Pulmonary artery endothelial cell (primary cell): ENCODE measurements at regions not wholly inside any gene's neighbourhood (a gene's known extent, or its start where the extent isn't known, plus 50 kb on each side); places are given as distances from the start of the nearest gene placed in this dataset.

Experiments used
- DNase-seq: peaks from one replicate; pipeline ENCODE4 v3.0.0-alpha.2; 2011; ENCODE audit warnings: low read depth, low spot score

DNA sequence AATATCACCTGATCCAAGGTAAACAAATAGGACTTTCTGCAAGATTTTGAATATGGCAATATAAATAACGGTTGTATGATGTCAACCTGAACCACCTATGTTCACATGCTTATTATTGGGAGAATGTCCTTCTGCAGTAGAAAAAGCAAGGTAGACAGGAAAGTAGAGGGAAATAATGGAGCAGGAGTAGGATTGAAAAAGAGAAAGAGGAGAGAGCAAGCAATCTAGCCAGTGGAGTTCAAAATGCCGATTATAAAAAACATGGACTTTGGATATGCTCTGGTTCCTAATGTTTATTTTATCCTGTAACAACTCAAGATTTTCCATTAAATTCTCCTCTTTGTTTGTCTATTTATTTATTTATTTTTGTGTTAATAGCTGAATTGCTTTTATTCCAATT is 878.0 kb upstream of the KCND2 start:
- no peak for DNase-seq

DNA sequence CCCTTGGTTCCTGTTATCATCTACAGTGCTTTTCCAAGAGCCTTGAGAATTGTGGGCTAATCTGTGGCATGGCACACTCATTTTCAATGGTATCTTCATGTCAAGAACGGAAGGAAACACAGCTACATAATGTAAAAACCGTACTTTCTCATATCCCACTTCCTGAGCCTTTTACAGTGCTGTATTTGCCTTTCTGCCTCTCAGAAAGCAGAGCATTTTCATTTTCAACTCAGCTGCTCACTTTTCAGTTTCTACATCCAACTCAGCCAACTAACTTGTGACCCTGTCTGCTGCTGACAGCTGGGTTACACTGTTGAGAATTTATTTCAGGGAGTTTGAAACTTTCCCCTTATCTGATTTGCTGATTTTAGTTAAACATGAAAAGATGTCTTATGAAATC is 875.8 kb upstream of the KCND2 start:
- DNase-seq = no peak

DNA sequence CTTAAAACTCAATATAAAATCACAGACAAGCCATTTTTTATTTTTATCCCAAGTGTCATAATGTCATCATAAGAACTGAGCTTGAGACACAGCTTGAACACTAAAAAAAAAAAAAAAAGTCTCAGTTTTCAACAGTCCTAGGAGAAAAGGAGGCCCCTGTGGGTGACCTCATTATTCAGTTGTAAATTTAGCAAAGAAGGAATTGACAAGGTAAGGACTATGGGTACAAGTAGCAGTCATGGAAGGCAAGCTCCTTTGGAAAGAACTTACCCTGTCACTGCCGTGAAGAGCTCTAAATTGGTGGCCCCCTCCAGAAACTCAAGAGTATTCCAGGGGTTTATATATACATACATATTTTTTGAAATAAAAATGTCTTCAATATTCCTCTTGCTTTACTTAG is 864.4 kb upstream of the KCND2 start:
- DNase-seq = no peak

DNA sequence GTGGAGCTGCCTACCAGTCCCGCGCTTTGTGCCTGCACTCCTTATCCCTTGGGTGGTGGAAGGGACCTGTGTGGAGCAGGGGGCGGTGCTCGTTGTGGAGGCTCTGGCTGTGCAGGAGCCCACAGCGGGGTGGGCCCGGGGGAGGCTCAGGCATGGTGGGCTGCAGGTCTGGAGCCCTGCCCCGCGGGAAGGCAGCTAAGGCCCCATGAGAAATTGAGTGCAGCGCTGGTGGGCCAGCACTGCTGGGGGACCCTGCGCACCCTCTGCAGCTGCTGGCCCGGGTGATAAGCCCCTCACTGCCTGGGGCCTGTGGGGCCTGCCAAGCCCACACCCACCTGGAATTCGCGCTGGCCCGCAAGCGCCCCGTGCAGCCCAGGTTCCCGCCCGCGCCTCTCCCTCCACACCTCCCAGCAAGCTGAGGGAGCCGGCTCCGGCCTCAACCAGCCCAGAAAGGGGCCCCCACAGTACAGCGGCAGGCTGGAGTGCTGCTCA is 859.6 kb upstream of the KCND2 start:
- DNase-seq = no peak

DNA sequence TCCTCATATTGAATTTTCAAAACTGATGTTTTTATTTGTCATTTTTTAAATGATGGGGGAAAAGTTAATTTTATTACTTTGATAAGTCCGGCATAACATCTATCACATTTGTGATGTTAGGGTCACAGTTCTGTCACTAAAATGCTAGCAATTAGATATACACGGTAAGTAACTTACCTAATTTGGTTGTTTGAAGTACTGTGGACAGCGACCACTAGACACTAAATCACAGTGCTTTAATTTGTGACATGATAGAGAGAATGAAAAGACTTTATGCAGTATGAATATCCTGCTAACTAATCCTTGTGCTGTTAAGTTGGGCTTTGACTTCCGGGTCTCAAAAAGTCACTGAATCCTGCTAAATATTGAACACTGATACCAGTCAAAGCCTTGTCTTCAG is 857.3 kb upstream of the KCND2 start:
- DNase-seq = no peak

DNA sequence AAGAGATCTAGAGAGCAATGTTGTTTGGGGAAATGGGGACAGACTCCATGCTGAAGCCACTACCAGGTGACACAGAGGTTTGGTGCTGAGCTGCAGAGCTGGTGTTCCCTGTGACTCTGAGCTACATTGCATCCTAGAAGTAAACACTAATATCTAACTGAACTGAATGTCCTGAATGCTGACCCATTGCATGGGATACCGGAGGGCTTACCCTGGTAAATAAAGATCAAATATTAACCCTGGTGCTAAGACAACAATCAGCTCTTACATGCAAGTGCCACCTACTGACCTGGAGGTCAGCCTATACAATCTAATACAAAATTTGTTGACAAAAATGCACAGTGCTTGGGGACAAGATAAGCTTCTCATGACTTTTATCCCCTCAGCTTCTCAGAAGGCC is 851.3 kb upstream of the KCND2 start:
- no peak for DNase-seq

DNA sequence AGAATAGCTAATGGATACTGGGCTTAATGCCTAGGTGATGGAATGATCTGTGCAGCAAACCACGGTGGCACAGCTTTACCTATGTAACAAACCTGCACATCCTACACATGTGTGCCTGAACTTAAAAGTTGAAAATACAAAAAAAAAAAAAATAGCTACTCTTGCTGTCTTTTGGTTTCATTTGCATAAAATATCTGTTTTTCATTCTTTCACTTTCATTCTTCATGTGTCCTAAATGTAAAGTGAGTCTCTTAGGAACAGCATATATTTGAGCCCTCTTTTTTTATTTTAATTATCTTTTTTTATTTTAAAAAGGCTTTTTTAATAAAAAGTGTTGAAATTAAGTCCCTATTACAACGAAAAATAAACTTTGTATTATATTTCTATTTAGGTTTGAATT is 836.1 kb upstream of the KCND2 start:
- no peak for DNase-seq

DNA sequence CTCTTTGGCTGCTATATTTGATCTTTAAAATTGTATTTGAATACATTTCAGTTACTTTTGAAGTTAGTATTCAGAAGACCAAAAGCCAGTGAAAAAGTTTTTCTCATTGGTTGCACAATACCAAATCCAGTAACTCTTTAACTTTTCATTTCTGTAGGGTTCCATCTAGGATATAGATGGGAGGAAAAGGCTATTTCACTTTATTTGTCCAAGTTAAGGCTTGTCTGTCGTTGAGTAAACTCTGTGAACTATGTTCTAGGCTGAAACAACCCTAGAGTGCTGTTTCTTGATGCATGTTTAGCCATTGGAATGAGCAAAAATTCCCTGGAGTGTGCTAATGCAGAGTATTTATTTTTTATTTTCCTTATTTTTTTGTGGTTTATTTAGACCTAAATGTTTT is 834.7 kb upstream of the KCND2 start:
- DNase-seq = no peak

DNA sequence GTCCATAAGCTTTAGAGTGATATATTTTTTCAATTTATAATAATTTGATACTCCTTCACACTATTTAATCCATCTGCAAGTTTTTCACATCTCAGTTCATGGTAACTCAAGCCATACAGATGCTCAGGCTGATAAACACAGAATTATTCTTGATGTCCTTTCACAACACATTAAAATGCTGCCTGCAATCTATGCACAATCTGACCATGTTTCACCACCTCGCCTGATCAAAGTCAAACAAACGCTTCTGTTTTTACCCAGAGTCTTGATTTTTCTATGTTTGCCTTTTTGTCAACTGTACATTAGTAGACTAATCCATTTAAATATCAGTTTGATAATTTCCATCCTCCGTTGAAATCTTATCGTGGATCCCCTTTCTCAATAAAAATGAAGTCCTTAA is 833.8 kb upstream of the KCND2 start:
- DNase-seq = no peak

DNA sequence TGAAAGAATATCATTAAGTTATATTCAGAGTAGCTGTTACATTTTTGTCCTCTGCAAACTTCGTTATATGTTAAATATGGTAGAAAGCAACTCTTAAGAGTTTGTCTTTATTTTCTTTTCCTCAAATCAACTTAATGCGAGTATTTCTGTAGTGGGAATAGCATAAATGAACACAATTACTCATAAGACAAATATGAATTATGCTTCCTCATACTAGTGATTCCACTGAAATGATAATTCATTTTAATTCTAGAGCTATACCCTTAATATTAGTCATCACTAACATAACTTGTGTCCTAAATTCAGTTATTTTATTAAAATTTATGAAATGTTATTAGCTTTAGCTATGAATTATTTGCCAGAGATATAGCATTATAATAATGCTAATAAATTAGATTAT is 820.6 kb upstream of the KCND2 start:
- no peak for DNase-seq

DNA sequence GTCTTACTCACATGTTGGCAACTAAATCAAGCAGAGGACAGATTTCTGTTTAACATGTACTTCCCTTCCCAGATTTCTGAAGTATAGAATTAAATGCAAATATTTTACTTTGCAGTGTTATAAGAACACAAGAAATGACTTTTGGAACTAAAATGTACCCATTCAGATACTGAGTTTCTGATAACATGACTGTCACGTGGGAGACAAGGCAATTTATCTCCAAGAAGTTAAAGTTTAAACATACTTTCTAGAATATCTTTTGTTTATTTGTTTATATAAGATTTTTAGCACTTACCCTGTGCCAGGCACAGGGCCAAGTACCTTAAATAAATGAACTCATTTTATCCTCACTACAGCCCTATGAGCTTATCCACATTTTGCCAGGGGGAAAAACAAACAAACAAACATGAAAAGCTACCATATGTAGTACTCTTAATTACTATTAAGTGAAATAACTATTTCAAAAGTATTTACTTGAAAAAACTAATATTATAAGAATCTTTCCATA is 807.1 kb upstream of the KCND2 start:
- no peak for DNase-seq

DNA sequence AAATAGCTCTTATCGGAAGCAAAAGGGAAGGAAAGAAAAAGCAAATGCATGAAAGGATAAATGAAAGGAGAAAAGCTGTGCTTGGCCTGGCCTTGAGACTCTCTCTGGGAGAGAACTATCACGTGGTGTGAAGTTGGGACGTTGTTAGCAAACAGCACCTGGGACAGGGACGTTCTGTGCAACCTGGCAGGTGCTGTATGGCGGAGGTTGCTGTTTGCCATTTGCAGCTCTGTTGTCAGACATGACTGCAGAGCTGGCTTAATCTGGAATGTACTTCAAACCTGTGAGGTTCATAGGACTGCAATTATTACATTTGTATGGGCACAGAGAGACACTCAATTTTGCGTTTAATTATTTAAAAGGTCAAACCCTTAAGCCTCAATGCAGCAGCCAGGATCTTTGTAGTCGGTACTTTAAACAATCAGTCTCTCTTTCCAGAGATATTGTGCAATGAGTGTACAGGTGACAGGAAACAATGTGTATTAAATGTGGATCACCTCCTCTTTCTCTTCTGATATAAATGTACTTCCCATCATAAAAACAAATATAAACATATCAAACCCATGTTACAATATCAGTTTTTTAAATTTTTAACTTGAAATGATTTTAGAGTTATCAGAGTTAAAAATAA is 800.5 kb upstream of the KCND2 start:
- no peak for DNase-seq

DNA sequence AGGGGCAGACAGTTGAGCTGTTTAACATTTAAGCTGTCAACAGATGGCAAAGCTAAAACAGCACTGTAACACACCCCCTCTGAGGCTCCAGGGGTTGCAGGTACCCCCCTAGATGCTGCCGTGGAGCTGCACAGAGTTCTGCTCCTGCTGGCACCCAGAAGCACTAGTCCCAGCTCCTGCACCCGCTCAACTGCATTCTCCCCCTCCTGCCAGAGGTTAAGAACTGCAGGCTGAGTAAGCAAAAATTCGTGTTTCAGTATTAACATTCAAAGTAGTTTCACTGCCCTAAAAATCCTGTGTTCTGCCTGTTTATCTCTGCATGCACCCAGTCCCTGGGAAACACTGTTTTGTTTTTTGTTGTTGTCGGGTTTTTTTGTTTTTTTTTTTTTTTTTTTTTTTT is 790.8 kb upstream of the KCND2 start:
- DNase-seq = no peak

DNA sequence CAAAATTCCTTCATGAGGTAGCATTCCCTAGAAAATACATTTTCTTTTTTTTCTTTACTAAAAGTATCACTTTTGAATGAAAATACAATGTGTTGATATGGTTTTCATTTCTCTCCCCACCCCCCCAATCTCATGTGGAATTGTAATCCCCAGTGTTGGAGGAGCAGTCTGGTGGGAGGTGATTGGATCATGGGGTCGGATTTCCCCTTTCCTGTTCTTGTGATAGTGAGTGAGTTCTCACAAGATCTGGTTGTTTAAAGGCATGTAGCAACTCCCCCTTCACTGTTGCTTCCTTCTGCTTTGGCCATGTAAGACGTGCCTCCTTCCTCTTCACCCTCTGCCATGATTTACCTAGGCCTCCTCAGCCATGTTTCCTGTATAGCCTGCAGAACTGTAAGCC is 790.3 kb upstream of the KCND2 start:
- DNase-seq = no peak

DNA sequence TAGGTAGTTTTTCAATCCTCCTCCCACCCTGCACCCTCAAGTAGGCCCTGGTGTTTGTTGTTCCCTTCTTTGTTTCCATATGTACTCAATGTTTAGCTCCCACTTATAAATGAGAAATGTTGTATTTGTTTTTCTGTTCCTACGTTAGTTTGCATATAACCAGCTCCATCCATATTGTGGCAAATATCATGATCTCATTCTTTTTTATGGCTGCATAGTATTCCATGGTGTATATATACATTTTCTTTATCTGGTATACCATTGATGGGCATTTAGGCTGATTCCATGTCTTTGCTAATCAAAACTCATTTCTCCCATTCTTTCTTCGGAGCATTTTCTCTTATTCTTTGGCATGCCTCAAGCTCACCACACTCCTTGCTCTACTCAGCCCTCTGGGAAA is 789.6 kb upstream of the KCND2 start:
- no peak for DNase-seq

DNA sequence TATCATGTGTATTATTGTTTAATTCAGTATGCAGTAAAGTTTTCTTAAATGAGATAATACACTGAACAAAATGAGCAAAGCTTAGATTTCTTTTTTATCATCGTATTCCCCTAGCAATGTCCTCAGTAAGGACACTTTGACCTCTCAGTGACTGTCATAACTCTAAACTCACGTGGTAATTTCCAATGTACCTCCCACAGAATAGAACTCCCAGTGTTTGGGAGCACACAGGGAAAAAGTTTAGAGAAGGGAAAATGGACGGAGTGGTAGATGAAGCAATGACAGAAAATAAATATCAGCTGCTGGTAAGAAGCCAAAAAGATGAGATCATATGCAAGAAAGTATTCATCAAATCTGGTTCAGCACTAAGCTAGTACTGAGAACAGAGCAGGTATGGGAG is 758.6 kb upstream of the KCND2 start:
- no peak for DNase-seq

DNA sequence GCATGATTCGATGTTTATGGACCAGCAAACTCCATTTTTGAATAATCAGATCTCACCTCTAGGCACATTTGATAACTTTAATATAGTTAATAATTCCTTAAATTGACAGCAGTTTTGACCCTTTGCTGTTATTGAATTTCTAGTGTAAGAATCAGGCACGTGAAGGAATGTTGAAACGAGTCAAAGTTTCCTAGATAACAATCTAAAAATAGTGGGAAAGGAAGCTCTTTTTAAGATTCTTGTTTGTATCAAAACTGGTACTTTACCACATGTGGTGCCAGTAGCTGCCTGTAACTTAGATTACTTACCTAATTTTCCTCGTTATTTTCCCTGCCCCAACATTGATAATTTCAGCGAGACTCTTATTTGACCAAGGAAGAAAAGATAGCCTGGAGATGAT is 757.8 kb upstream of the KCND2 start:
- no peak for DNase-seq

DNA sequence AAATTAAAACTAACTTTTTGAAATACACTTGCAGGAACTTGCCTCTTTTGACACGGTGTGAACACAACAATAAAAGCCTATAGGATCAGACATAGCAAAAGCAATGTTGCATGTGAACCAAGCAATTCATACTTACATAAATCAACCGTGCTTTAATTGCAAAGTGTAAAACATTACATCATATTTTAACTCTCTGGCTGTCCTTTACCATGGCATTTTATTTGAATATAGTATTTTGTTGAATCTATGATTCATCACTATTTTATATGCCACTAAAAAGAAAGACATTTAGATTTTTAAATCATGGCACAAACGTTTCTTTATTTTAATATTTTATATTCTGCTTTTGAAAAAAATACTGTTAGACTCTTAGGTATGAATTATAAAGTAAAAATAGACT is 757.0 kb upstream of the KCND2 start:
- no peak for DNase-seq

DNA sequence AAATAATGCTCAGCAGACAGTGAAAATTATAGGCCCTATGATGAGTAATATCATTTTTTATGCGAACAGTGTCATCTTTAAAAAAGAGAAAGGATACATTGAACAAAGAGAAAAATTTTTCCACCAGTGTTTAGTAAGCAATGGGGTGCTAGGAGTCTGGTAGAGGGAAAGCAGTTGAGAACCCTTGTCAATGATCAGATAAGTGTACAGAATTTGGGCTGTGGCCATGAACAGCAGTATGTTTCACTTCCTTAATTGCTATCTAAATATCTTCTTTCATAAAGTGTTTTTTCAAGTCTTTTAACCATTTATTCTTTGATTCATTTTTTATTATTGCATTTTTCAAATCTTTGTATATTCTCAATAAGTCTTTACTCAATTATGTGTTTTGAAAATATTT is 750.7 kb upstream of the KCND2 start:
- DNase-seq = no peak

DNA sequence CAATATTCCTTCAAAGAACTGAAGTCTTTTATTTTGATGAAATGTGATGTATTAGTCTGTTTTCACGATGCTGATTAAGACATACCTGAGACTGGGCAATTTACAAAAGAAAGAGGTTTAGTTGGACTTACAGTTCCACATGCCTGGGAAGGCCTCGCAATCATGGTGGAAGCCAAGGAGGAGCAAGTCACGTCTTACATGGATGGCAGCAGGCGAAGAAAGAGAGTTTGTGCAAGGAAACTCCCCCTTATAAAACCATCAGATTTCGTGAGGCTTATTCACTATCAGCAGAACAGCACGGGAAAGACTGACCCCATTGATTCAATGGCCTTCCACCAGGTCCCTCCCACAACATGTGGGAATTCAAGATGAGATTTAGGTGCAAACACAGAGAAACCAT is 750.3 kb upstream of the KCND2 start:
- no peak for DNase-seq

DNA sequence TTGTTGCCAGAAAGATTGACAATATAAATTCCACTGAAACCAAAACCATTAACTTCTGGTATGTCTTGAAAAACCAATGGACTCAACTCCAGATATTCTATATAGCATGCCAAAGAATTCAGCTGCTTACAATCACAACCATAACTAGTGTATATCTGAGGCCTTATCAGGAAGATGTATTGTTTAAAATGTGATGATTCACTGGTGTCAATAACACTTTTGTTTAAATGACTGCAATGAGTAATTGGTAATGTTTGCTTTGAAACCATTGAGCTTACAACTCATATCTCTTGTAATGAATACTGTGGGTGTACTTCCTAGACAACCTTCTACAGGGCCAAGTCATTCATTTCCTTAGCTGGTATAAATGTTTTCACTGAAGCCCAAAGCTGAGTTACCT is 727.9 kb upstream of the KCND2 start:
- DNase-seq = peak; percentile 4

DNA sequence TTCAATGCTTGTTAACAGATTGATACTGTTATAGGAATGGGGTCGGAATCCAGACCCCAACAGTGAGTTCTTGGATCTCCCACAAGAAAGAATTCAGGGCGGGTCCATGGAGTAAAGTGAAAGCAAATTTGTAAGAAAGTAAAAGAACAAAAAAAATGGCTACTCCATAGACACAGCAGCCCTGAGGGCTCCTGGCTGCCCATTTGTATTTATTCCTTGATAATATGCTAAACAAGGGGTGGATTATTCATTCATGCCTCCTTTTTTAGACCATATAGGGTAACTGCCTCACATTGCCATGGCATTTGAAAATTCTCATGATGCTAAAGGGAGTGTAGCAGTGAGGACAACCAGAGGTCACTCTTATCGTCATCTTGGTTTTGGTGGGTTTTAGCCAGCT is 717.2 kb upstream of the KCND2 start:
- no peak for DNase-seq

DNA sequence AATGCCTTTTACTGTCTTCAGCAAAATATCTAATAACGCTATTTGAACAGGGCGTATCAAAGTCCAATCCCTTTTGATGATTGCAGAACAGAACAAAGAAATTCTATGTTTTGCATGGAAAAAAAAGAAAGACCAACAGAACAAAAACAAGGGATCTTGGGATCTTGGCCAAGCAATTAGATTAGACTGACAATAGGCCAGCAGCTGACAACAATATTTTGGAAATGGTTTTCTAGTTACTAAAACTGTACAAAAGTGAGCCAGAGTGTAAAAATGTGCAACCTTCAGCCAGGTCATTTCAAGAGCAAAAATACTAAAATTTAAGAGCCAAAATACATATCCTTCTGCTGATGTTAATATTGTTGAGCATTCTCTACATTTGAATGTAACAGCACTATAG is 716.5 kb upstream of the KCND2 start:
- DNase-seq = no peak

DNA sequence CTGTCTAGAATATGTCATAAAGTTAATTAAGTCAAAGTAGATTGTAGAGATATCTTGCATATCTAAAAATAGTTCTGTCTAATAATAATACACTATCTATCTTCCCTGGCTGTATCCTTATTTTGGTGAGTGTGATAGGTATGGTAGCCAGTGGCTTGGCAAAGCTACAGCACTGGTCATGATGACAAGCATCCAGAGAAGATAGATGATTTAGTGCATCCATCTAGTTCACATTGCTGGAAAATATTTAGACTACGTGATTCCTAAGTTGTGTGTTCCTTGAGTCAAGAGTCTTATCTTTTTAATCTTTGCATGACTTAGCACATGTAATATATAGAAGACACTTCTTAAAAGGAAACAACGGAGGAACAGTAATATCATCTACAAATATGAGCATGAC is 711.2 kb upstream of the KCND2 start:
- DNase-seq = no peak
